Mesendoderm (in vitro differentiated cells): ENCODE measurements at regions not wholly inside any gene's neighbourhood (a gene's known extent, or its start where the extent isn't known, plus 50 kb on each side); places are given as distances from the start of the nearest gene placed in this dataset.
"Not testable (repeated sequence)": the region's sequence is repeated elsewhere in the genome, so short reads cannot be mapped to it uniquely, and the experiment has no call there.

Source experiments
- DNase-seq: peaks from one replicate; pipeline ENCODE4 v3.0.0; 2013
- H2AK5ac ChIP-seq: 2 replicates; pipeline ENCODE4 v1.6.1; 2013; ENCODE audit warnings: low read length, inconsistent platforms
- H2BK120ac ChIP-seq: 2 replicates; pipeline ENCODE4 v1.6.1; 2013; ENCODE audit warnings: low read depth, mild to moderate bottlenecking, low read length, moderate library complexity, mixed read lengths
- H2BK15ac ChIP-seq: replicated peaks from 2 replicates; pipeline ENCODE4 v1.6.1; 2013; ENCODE audit warnings: low read depth, mild to moderate bottlenecking, moderate library complexity
- H2BK5ac ChIP-seq: 2 replicates; pipeline ENCODE4 v1.6.1; 2013; ENCODE audit warnings: low read length, inconsistent platforms
- H3K18ac ChIP-seq: 2 replicates; pipeline ENCODE4 v1.6.1; 2013; ENCODE audit warnings: mild to moderate bottlenecking, low read length, mixed read lengths
- H3K23ac ChIP-seq: one replicate; pipeline ENCODE4 v1.6.1; 2013; ENCODE audit warnings: low read length
- H3K27ac ChIP-seq: 2 replicates; pipeline ENCODE4 v1.5.1; 2013; ENCODE audit warnings: low read depth, mild to moderate bottlenecking, inconsistent platforms, low read length, moderate library complexity
- H3K27me3 ChIP-seq: 2 replicates; pipeline ENCODE4 v1.6.1; 2013; ENCODE audit warnings: low read length, control low read depth, mild to moderate bottlenecking, inconsistent platforms; ENCODE audit not compliant: insufficient read depth, poor library complexity
- H3K36me3 ChIP-seq: 2 replicates; pipeline ENCODE4 v1.6.1; 2013; ENCODE audit warnings: low read length, inconsistent platforms; ENCODE audit not compliant: control insufficient read depth, insufficient read depth
- H3K4ac ChIP-seq: one replicate; pipeline ENCODE4 v1.6.1; 2013; ENCODE audit warnings: low read depth, mild to moderate bottlenecking, low read length, moderate library complexity
- H3K4me1 ChIP-seq: 2 replicates; pipeline ENCODE4 v1.6.1; 2013; ENCODE audit warnings: low read depth, low read length, inconsistent platforms; ENCODE audit not compliant: control insufficient read depth
- H3K4me2 ChIP-seq: 2 replicates; pipeline ENCODE4 v1.6.1; 2013; ENCODE audit warnings: low read length
- H3K4me3 ChIP-seq: 2 replicates; pipeline ENCODE4 v1.5.1; 2013; ENCODE audit warnings: mild to moderate bottlenecking, low read length
- H3K56ac ChIP-seq: one replicate; pipeline ENCODE4 v1.6.1; 2013; ENCODE audit warnings: low read length
- H3K79me1 ChIP-seq: 2 replicates; pipeline ENCODE4 v1.6.1; 2013; ENCODE audit warnings: low read length, inconsistent platforms
- H3K79me2 ChIP-seq: 2 replicates; pipeline ENCODE4 v1.6.1; 2013; ENCODE audit warnings: mild to moderate bottlenecking, low read length; ENCODE audit not compliant: control insufficient read depth, insufficient read depth
- H3K9ac ChIP-seq: 2 replicates; pipeline ENCODE4 v1.6.1; 2013; ENCODE audit warnings: low read length, inconsistent platforms
- H4K5ac ChIP-seq: one replicate; pipeline ENCODE4 v1.6.1; 2013; ENCODE audit warnings: low read length
- H4K8ac ChIP-seq: one replicate; pipeline ENCODE4 v1.6.1; 2013; ENCODE audit warnings: low read depth, mild to moderate bottlenecking, control low read depth, low read length, moderate library complexity
- WGBS: extraction: QIAGEN DNeasy Blood & Tissue Kit; methylation state at CpG from one replicate; pipeline ENCODE4 v1.1.7; 2013; ENCODE audit warnings: low lambda C conversion rate, missing lambda C conversion rate; ENCODE audit not compliant: insufficient coverage; ENCODE audit errors: extremely low coverage; 5-methylcytosine and 5-hydroxymethylcytosine counted together

GRCh38 chr2:221958224-221958623, 340.6 kb downstream of the PAX3 start:
- Histone ChIP-seq H2AK5ac (no peak overlapping the region), H3K4ac (no peak overlapping the region), H3K36me3 (no peaks in the 10 kb centered on the region), H3K9ac (no peak overlapping the region), H2BK120ac (no peak overlapping the region), H3K4me3 (no peak overlapping the region), H3K23ac (no peak overlapping the region), H3K27me3 (no peaks in the 10 kb centered on the region), H3K79me1 (no peaks in the 10 kb centered on the region), H3K56ac (no peak overlapping the region), H2BK15ac (no peak overlapping the region), H3K79me2 (no peaks in the 10 kb centered on the region), H3K27ac (no peak overlapping the region), H3K18ac (no peak overlapping the region), H3K4me1 (no peaks in the 10 kb centered on the region), H4K8ac (no peak overlapping the region), H2BK5ac (no peak overlapping the region), H4K5ac (no peak overlapping the region), H3K4me2 (no peak overlapping the region)
- DNase-seq: peak; percentile 78
- WGBS: no CpG with 5 or more reads among the region's 2 CpGs

DNA sequence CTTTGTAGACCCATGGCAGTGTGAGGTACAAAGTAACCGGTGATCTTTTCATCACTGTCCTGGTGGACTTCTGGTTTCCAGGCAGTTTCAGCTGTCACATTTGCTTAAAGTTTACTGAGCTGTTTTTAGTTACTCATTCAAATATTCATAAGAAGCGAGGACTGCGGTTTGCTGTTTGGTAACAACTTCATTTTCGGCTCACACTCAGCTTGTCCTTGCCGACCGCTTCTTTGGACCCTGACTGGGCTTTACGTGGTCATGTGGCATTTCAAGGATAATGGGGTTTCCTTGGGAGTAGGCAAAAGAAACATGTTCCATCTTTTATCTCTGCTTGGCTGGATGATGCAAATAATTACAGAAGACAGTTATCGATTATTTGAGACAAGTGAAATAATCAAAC, 350.7 kb downstream of the PAX3 start:
- Histone ChIP-seq H3K23ac (no peak overlapping the region), H3K79me2 (no peaks in the 10 kb centered on the region), H3K56ac (no peak overlapping the region), H2BK15ac (no peak overlapping the region), H3K18ac (no peak overlapping the region), H2AK5ac (no peak overlapping the region), H3K27ac (no peak overlapping the region), H2BK120ac (no peak overlapping the region), H3K27me3 (no peaks in the 10 kb centered on the region), H3K9ac (no peak overlapping the region), H3K79me1 (no peaks in the 10 kb centered on the region), H2BK5ac (no peak overlapping the region), H4K5ac (no peak overlapping the region), H3K4me1 (no peaks in the 10 kb centered on the region), H3K4me3 (no peak overlapping the region), H4K8ac (no peak overlapping the region), H3K36me3 (no peaks in the 10 kb centered on the region), H3K4me2 (no peak overlapping the region), H3K4ac (no peak overlapping the region)
- no peak for DNase-seq
- WGBS: no CpG with 5 or more reads among the region's 8 CpGs

GRCh38 chr2:221944452-221944851, 354.3 kb downstream of the PAX3 start:
- H3K4me3 ChIP-seq, H3K27ac ChIP-seq, H3K27me3 ChIP-seq, H3K4me1 ChIP-seq, H3K79me2 ChIP-seq, H2AK5ac ChIP-seq, H4K5ac ChIP-seq, H3K4me2 ChIP-seq, DNase-seq, H3K4ac ChIP-seq, H3K18ac ChIP-seq, H3K56ac ChIP-seq, H2BK120ac ChIP-seq, H3K79me1 ChIP-seq, H2BK5ac ChIP-seq, H4K8ac ChIP-seq, H3K9ac ChIP-seq, H2BK15ac ChIP-seq, H3K36me3 ChIP-seq, H3K23ac ChIP-seq: not testable (repeated sequence)
- WGBS: no CpG with 5 or more reads among the region's 3 CpGs

- Histone ChIP-seq H3K27ac (no peak overlapping the region), H3K4me2 (no peak overlapping the region), H3K27me3 (no peaks in the 10 kb centered on the region), H3K79me2 (no peaks in the 10 kb centered on the region), H3K18ac (no peak overlapping the region), H2BK15ac (no peak overlapping the region), H3K9ac (no peak overlapping the region), H3K4me1 (no peaks in the 10 kb centered on the region), H4K5ac (no peak overlapping the region), H3K36me3 (no peaks in the 10 kb centered on the region), H2BK120ac (no peak overlapping the region), H3K56ac (no peak overlapping the region), H3K4ac (no peak overlapping the region), H3K23ac (no peak overlapping the region), H2AK5ac (no peak overlapping the region), H4K8ac (no peak overlapping the region), H3K79me1 (no peaks in the 10 kb centered on the region), H3K4me3 (no peak overlapping the region), H2BK5ac (no peak overlapping the region)
- WGBS: no CpG with 5 or more reads among the region's 2 CpGs
- no peak for DNase-seq
These were observed 355.6 kb downstream of the PAX3 start for GRCh38 chr2:221943076-221943810.

- Histone ChIP-seq H4K8ac (no peak overlapping the region), H3K4me1 (peaks cover 4% of the 10 kb centered on the region), H2BK15ac (no peak overlapping the region), H3K79me2 (no peaks in the 10 kb centered on the region), H2AK5ac (no peak overlapping the region), H3K27ac (peak overlapping the region; percentile 42), H3K56ac (no peak overlapping the region), H3K23ac (no peak overlapping the region), H3K4ac (no peak overlapping the region), H2BK5ac (peak overlapping the region; percentile 77), H3K9ac (no peak overlapping the region), H3K4me2 (no peak overlapping the region), H4K5ac (no peak overlapping the region), H3K27me3 (no peaks in the 10 kb centered on the region), H3K4me3 (no peak overlapping the region), H3K18ac (no peak overlapping the region), H2BK120ac (no peak overlapping the region), H3K79me1 (no peaks in the 10 kb centered on the region), H3K36me3 (no peaks in the 10 kb centered on the region)
- DNase-seq: peak; percentile 90
- WGBS: no CpG with 5 or more reads among the region's 6 CpGs
These were observed 359.3 kb upstream of the EPHA4 start for GRCh38 chr2:221931251-221931991.
